DLD1 (cell line): ENCODE measurements at regions not wholly inside any gene's neighbourhood (a gene's known extent, or its start where the extent isn't known, plus 50 kb on each side); places are given as distances from the start of the nearest gene placed in this dataset.

ENCODE experiments used
- in situ Hi-C: cut with HindIII; loops from 2 replicates; pipeline ENCODE4 v1.10.0; 2017; ENCODE audit warnings: low sequenced_read_pairs

- in situ Hi-C loops = no loop called here
These were observed 122.5 kb downstream of the DICER1 start for GRCh38 chr14:95034788-95035187.

GRCh38 chr14:95033682-95034632 lies 123.4 kb downstream of the DICER1 start:
- in situ Hi-C loops = no loop called here

- in situ Hi-C loops = no loop called here
These were observed 124.3 kb downstream of the DICER1 start for GRCh38 chr14:95033031-95033430.

GRCh38 chr14:95026851-95027463 lies 130.4 kb downstream of the DICER1 start:
- in situ Hi-C loops = no loop called here

GRCh38 chr14:95025941-95026340 lies 131.4 kb downstream of the DICER1 start:
- in situ Hi-C loops = no loop called here

GRCh38 chr14:95025218-95025617 lies 132.1 kb downstream of the DICER1 start:
- in situ Hi-C loops = no loop called here

- in situ Hi-C loops = no loop called here
These were observed 132.9 kb downstream of the DICER1 start for GRCh38 chr14:95024380-95024779.

- in situ Hi-C loops = no loop called here
These were observed 133.4 kb downstream of the DICER1 start for GRCh38 chr14:95023886-95024285.

- in situ Hi-C loops = no loop called here
These were observed 134.2 kb downstream of the DICER1 start for GRCh38 chr14:95023115-95023514.

GRCh38 chr14:95021588-95021987 lies 135.7 kb downstream of the DICER1 start:
- in situ Hi-C loops = no loop called here

- in situ Hi-C loops = no loop called here
These were observed 138.5 kb downstream of the DICER1 start for GRCh38 chr14:95018821-95019220.

- in situ Hi-C loops = no loop called here
These were observed 142.3 kb downstream of the DICER1 start for GRCh38 chr14:95015046-95015445.

- in situ Hi-C loops = no loop called here
These were observed 143.3 kb downstream of the DICER1 start for GRCh38 chr14:95014036-95014435.

- in situ Hi-C loops = no loop called here
These were observed 145.8 kb downstream of the DICER1 start for GRCh38 chr14:95011445-95012006.

GRCh38 chr14:95008445-95009217 lies 148.7 kb downstream of the DICER1 start:
- in situ Hi-C loops = no loop called here

GRCh38 chr14:95007921-95008320 lies 149.4 kb downstream of the DICER1 start:
- in situ Hi-C loops = no loop called here

GRCh38 chr14:95006479-95006878 lies 150.8 kb downstream of the DICER1 start:
- in situ Hi-C loops = no loop called here

- in situ Hi-C loops = no loop called here
These were observed 151.3 kb downstream of the DICER1 start for GRCh38 chr14:95006051-95006450.

- in situ Hi-C loops = no loop called here
These were observed 154.0 kb downstream of the DICER1 start for GRCh38 chr14:95003099-95003960.

- in situ Hi-C loops = no loop called here
These were observed 158.6 kb downstream of the DICER1 start for GRCh38 chr14:94998685-94999084.
